ENCODE measurements at regions not wholly inside any gene's neighbourhood (a gene's known extent, or its start where the extent isn't known, plus 50 kb on each side); places are given as distances from the start of the nearest gene placed in this dataset.

DNA sequence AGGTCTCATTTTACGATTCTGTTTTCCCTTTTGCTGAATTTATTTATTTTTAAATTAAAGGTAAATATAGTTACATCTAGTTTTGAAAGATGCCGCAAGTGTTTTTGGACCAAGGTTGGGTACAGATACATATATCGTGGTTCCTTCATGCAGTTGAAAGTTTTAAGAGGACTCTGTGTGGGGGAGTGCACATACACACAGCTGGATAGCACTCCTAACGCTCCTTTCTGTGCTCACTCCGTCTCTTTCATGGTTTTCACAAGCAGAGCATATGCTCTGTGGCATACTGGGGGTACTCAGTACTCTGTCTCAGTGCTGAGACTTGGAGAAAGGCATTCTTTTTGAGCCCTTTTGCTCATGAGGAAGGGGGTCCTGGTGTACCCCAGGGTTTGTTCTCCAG, 307.5 kb downstream of the DOCK8 start:
- intact Hi-C loops (cut with DNase I): no loop called here
- Histone ChIP-seq H3K36me3 (replicated peaks in 1 of 2; ENCODE audit: insufficient read depth in 1 of 2, low read depth in 2 of 2) (no peaks in the 10 kb centered on the region), H3K27ac (no peak overlapping the region), H3K4me3 (no peak overlapping the region), H3K9me3 (no peaks in the 10 kb centered on the region), H3K4me1 (peaks cover 32% of the 10 kb centered on the region), H3K27me3 (no peaks in the 10 kb centered on the region)
- TF ChIP-seq, protein P1, sequence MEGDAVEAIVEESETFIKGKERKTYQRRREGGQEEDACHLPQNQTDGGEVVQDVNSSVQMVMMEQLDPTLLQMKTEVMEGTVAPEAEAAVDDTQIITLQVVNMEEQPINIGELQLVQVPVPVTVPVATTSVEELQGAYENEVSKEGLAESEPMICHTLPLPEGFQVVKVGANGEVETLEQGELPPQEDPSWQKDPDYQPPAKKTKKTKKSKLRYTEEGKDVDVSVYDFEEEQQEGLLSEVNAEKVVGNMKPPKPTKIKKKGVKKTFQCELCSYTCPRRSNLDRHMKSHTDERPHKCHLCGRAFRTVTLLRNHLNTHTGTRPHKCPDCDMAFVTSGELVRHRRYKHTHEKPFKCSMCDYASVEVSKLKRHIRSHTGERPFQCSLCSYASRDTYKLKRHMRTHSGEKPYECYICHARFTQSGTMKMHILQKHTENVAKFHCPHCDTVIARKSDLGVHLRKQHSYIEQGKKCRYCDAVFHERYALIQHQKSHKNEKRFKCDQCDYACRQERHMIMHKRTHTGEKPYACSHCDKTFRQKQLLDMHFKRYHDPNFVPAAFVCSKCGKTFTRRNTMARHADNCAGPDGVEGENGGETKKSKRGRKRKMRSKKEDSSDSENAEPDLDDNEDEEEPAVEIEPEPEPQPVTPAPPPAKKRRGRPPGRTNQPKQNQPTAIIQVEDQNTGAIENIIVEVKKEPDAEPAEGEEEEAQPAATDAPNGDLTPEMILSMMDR (IDR thresholded peaks at IDR 0.05): no peak
- TF ChIP-seq POLR2A (IDR thresholded peaks at IDR 0.05): no peak
- WGBS, 2 donors: 82 to 90% methylated on average over 5 of the region's 5 CpGs
- ATAC-seq: no peak
- no peak for DNase-seq

DNA sequence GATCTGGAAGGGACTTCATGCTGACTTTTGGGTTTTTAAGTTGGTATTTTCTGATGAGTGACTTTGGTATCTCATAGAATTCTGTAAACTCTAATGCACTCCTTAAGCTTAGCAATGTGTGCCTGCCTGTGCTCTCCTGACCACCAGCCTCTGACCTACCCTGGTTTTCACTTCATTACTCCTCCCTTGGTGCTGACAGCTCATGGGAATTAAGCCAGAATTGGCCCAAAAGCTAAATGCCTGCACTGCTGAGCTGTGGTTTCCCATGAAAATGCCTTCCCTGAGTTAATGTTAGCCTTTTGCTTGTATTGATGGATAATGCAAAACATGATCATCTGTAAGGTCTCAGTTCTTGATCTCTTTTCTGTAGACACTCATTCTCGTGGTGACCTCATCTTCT, 308.0 kb downstream of the DOCK8 start:
- no peak overlapping the region for H3K27ac ChIP-seq
- intact Hi-C loops (cut with DNase I): no loop called here
- no peak for TF ChIP-seq POLR2A (IDR thresholded peaks at IDR 0.05)
- TF ChIP-seq, protein P1 (IDR thresholded peaks at IDR 0.05): no peak
- H3K36me3 ChIP-seq (replicated peaks in 1 of 2; ENCODE audit: insufficient read depth in 1 of 2, low read depth in 2 of 2): no peaks in the 10 kb centered on the region
- no peak overlapping the region for H3K4me3 ChIP-seq
- H3K9me3 ChIP-seq: no peaks in the 10 kb centered on the region
- DNase-seq (no peak), ATAC-seq (no peak)
- no peaks in the 10 kb centered on the region for H3K27me3 ChIP-seq
- WGBS, 2 donors: 70 to 93% methylated on average over 1 of the region's 1 CpG
- peaks cover 35% of the 10 kb centered on the region for H3K4me1 ChIP-seq

DNA sequence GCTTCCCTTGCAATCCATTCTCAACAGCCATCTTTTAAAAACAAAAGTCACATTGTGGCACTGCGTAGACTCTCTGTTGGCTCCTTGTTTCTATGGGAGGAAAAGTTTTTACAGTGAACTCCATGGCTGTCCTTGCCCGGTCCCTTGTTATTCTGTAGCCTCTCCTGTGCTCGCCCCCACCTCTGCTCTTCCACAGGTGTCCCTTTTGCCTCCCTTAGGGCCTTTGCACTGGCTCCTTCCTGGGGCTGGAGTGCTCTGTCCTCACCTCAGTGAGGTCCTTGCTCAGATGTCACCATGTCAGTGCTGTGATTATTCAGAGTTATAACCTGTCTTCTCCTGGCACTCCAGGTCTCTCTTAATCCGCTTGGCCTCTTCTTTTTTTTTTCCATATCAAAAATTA, 308.8 kb downstream of the DOCK8 start:
- no peaks in the 10 kb centered on the region for H3K9me3 ChIP-seq
- H3K4me3 ChIP-seq: no peak overlapping the region
- intact Hi-C loops (cut with DNase I): no loop called here
- no peak for TF ChIP-seq POLR2A (IDR thresholded peaks at IDR 0.05)
- TF ChIP-seq, protein P1 (IDR thresholded peaks at IDR 0.05): no peak
- H3K27me3 ChIP-seq: no peaks in the 10 kb centered on the region
- no peaks in the 10 kb centered on the region for H3K36me3 ChIP-seq (replicated peaks in 1 of 2; ENCODE audit: insufficient read depth in 1 of 2, low read depth in 2 of 2)
- no peak for ATAC-seq
- no peak for DNase-seq
- peaks cover 28% of the 10 kb centered on the region for H3K4me1 ChIP-seq
- WGBS, 2 donors: 92 to 97% methylated on average over 4 of the region's 4 CpGs
- H3K27ac ChIP-seq: peak overlapping the region in 1 of 4 donors; percentile 50

DNA sequence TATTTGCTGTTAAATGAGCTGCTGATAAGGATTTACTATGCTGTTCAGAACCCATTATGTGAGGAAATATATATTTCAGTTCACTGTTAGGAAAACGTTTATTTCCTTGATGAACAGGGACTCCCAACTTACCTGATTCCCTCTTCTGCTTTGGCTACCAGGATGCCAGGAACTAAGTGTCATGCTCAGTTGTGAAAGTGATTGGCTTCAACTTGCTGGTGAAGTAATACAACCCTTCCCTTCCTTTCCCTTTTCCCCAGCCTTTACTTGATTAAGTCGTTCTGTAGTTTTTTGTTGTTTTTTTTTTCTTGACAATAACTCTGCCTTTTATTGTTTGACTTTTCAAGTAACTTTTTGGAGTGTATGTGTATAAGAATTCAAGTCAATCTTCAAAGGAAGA, 309.3 kb downstream of the DOCK8 start:
- intact Hi-C loops (cut with DNase I): no loop called here
- TF ChIP-seq POLR2A (IDR thresholded peaks at IDR 0.05): no peak
- TF ChIP-seq, protein P1 (IDR thresholded peaks at IDR 0.05): no peak
- Histone ChIP-seq H3K4me1 (peaks cover 25% of the 10 kb centered on the region), H3K4me3 (no peak overlapping the region), H3K27me3 (no peaks in the 10 kb centered on the region), H3K36me3 (replicated peaks in 1 of 2; ENCODE audit: insufficient read depth in 1 of 2, low read depth in 2 of 2) (no peaks in the 10 kb centered on the region), H3K27ac (peak overlapping the region in 1 of 4 donors; percentile 50), H3K9me3 (no peaks in the 10 kb centered on the region)
- ATAC-seq: no peak
- WGBS, 2 donors: 44% methylated on average over 2 of the region's 2 CpGs
- DNase-seq: no peak

DNA sequence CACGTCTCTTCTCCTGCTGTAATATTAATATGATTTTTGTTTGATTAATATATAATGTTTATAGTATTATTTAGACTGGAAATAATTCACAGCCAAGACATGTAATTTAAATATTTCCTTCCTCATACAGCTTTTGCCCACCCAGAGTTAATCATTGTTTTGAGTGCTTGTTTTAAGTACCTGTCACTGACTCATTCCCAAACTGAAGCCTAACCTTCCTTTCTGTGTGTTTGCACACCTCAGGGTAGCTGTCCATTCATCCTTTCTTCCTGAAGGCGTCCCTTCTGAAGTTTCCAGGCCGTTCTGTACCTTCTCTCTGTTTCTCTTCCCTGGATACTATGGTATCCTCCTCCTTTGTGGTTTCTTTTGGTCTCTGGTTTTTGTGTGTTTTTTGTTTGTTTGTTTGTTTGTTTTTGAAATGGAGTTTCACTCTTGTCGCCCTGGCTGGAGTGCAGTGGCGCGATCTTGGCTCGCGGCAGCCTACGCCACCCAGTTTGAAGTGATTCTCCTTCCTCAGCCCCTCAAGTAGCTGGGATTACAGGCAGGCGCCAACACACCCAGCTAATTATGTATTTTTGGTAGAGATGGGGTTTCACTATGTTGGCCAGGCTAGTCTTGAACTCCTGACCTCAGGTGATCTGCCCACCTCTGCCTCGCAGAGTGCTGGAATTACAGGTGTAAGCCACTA, 312.4 kb downstream of the DOCK8 start:
- Histone ChIP-seq H3K36me3 (replicated peaks in 1 of 2; ENCODE audit: insufficient read depth in 1 of 2, low read depth in 2 of 2) (no peaks in the 10 kb centered on the region), H3K27me3 (no peaks in the 10 kb centered on the region), H3K4me3 (no peak overlapping the region), H3K27ac (no peak overlapping the region), H3K9me3 (no peaks in the 10 kb centered on the region), H3K4me1 (peaks cover 32% of the 10 kb centered on the region)
- no peak for DNase-seq
- ATAC-seq: no peak
- 73 to 87% methylated on average over 11 of the region's 11 CpGs for WGBS, 2 donors
- no peak for TF ChIP-seq POLR2A (IDR thresholded peaks at IDR 0.05)
- intact Hi-C loops (cut with DNase I): no loop called here

All from body of pancreas (tissue), 4 donors.